CD1c-positive myeloid dendritic cell (primary cell): ENCODE measurements at regions not wholly inside any gene's neighbourhood (a gene's known extent, or its start where the extent isn't known, plus 50 kb on each side); places are given as distances from the start of the nearest gene placed in this dataset.
"Not testable (repeated sequence)": the region's sequence is repeated elsewhere in the genome, so short reads cannot be mapped to it uniquely, and the experiment has no call there.

Experiments
- DNase-seq: peaks from one replicate; pipeline ENCODE4 v3.0.0-alpha.2; 2016; ENCODE audit errors: extremely low spot score

- no peak for DNase-seq
Observed at GRCh38 chr3:169029674-169030285, 633.7 kb downstream of the MECOM start.

- no peak for DNase-seq
Observed at GRCh38 chr3:169028716-169029115, 634.8 kb downstream of the MECOM start.

- no peak for DNase-seq
Observed at GRCh38 chr3:169026543-169027182, 636.8 kb downstream of the MECOM start.

DNA sequence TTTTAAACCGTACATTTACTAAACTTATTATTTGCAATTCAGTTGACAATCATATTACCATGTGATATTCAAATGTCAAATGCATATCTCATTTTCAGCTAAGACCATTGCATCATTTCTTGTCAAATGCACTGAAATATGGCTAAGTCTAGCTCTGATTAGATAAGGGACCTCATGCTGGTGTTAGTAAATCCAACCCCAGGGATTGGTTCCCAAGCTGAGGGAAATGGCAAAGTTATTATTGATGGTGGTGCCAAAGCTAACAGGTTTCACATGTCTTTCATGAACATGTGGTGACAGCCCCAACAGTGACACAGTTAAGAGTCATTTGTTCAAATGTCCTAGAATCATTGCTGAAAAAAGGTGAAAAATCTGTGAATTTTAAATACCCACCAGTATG lies 641.1 kb downstream of the MECOM start:
- DNase-seq, result no peak

DNA sequence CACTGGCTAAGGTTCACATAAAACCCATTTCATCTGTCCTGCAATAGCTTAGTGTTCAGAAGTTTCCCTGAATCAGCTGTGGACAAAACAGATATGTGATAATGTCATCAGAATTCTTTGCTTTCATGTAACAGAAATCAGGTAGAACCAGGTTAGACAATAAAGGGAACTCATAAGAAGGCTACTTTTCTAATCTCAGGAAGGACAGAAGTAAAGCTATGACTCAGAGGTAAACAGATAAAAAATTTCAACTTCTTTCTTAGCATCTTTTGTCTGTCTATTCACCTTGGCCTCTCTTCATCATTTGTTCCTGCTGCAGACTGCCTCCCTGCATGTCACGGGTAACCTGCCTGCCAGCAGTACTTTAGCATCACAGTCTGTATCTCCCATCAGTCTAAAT lies 643.1 kb downstream of the MECOM start:
- DNase-seq, result no peak

GRCh38 chr3:169009453-169009852 lies 654.1 kb downstream of the MECOM start:
- DNase-seq, result no peak

GRCh38 chr3:169008776-169009358 lies 654.6 kb downstream of the MECOM start:
- no peak for DNase-seq

- DNase-seq, result no peak
Observed at GRCh38 chr3:169007145-169007544, 656.4 kb downstream of the MECOM start.

- not testable (repeated sequence) for DNase-seq
Observed at GRCh38 chr3:169006398-169006797, 657.1 kb downstream of the MECOM start.

DNA sequence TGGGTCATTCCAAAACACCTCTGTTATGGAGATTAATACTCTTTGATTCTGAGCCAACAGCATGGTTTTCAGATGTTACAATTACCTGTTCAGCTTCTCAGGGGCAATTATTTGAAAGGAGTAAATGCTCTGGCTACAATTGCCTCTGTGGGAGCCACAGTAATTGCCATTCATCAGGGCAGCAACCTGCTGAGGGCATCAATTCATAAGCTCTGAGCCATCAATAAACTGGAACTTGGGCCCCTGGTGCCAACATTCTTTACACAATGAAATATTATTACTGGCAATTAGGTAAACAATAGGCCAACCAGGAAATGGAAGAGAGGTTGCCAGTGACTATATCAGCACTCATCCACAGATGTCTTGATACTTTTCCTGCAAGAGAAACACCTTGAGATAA lies 660.8 kb downstream of the MECOM start:
- DNase-seq, result no peak

GRCh38 chr3:168998792-168999191 lies 664.7 kb downstream of the MECOM start:
- no peak for DNase-seq

GRCh38 chr3:168997488-168997887 lies 666.0 kb downstream of the MECOM start:
- no peak for DNase-seq

GRCh38 chr3:168996622-168997021 lies 666.9 kb downstream of the MECOM start:
- no peak for DNase-seq

DNA sequence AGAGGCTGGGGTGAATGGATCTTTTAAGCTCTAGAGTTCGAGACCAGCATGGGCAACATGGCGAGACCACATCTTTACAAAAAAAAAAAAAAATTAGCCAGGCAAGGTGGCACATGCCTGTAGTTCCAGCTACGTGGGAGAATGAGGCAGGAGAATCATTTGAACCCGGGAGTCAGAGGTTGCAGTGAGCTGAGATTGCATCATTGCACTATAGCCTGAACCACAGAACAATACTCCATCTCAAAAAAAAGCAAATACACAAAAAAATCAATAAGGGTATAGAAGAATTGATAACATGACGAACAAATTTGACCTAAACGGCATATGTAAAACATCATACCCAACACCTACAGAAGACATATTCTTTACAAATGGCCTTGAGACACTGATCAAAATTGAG lies 668.4 kb downstream of the MECOM start:
- DNase-seq, result no peak

GRCh38 chr3:168991803-168992202 lies 671.7 kb downstream of the MECOM start:
- no peak for DNase-seq

DNA sequence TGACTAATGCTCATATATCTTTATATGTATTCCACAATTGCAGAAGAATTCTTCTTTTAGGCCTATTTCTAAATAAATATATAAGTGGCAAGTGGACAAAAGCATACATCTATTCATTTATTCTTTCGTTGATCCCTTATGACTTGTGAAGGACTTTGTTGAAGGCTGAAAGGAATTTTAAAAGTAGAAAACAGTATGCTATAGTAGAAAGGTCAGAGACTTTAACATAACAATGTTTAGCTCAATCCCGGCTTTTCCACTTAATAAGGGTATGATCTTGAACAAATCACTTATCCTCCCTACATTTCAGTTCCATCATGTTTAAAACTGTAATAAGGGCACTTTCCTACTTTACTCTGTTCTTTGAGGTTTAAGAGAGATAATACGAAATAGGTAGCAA lies 672.9 kb downstream of the MECOM start:
- no peak for DNase-seq

- no peak for DNase-seq
Observed at GRCh38 chr3:168990134-168990533, 673.4 kb downstream of the MECOM start.

DNA sequence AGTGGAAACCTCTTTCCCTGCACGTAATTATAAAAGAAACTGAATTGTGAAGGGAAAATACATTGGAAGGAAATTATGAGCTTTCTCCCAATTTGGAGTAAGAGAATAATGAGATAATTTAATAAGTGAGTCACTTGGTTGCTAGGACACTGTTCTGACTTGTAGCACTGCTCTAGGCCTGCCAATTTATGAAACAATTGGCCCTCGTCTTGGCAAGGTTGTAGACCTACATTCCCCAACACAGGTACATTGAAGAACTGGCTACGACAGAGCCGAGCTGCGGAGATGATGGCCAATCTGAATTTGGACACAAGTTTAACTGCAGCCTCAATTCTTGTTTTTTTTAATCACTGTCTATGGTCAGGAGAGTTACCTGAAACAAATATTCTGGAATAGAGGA lies 674.1 kb downstream of the MECOM start:
- DNase-seq, result no peak

GRCh38 chr3:168988853-168989252 lies 674.7 kb downstream of the MECOM start:
- no peak for DNase-seq

DNA sequence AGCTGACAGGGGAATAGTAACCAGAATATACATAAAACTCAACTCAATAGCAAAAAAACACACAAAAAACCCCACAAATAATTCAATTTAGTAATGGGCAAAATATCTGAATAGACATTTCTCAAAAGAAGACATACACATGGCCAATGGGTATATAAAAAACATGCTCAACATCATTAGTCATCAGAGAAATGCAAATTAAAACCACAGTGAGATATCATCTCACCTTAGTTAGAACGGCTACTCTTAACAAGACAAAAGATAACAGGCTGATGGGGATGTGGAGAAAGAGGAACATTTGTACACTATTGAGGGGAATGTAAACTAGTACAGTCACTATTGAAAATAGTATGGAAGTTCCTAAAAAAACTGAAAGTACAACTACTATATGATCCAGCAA lies 678.6 kb downstream of the MECOM start:
- no peak for DNase-seq

- DNase-seq, result no peak
Observed at GRCh38 chr3:168983046-168983445, 680.5 kb downstream of the MECOM start.

DNA sequence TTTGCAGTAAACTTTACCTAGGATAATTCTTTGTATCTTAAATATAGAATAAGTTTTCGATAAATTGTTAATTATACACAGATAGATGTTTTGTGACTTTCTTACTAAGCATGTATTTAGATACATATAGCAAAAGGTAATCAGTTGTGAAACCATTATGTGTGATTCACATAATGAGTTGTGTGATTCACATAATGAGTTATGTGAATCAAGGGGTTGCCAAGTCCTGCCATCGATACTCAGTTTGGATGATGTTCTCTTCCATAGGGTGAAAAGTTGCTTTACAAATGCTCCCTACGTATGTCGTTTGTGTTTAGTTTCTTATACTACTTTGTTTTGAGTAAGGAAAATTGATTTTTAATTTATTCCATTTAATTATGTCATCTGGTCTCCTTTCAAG lies 682.1 kb downstream of the MECOM start:
- no peak for DNase-seq

GRCh38 chr3:168977716-168978374 lies 685.7 kb downstream of the MECOM start:
- no peak for DNase-seq
